A673 (cell line): ENCODE measurements at regions not wholly inside any gene's neighbourhood (a gene's known extent, or its start where the extent isn't known, plus 50 kb on each side); places are given as distances from the start of the nearest gene placed in this dataset.

Experiments used
- BruUV-seq: library from RNA; stranded (reverse); fragments of 400-500 nt; replicated peaks from 2 replicates; lab custom pipeline; 2021; lab: Mats Ljungman, UMichigan
- CTCF ChIA-PET: fragments of 300-600 bp; sonication (Branson Sonifier 250); formaldehyde crosslinking; loops from one replicate; lab custom pipeline; 2022; ENCODE audit warnings: antibody characterized with exemption; lab: Charles Lee
- POLR2A ChIA-PET: fragments of 300-600 bp; sonication (Branson Sonifier 250); formaldehyde crosslinking; loops from one replicate; lab custom pipeline; 2022; ENCODE audit warnings: antibody characterized with exemption; ENCODE audit not compliant: low non-redundant PET; lab: Charles Lee
- DNase-seq: peaks from one replicate; pipeline ENCODE4 v3.0.0-alpha.2; 2015; ENCODE audit warnings: low spot score
- H3K27ac ChIP-seq: fragments of 200-600 bp; sonication (generic); 2 replicates; pipeline ENCODE4 v1.5.1; 2016; ENCODE audit warnings: mixed run types, low read depth, mild to moderate bottlenecking, mixed read lengths, antibody characterized with exemption, low read length; ENCODE audit not compliant: poor library complexity, severe bottlenecking
- H3K27me3 ChIP-seq: fragments of 200-600 bp; sonication (generic); replicated peaks from 2 replicates; pipeline ENCODE4 v1.6.1; 2017; ENCODE audit warnings: mixed run types, low read depth, mild to moderate bottlenecking, mixed read lengths, antibody characterized with exemption, low read length; ENCODE audit not compliant: insufficient read depth, poor library complexity
- H3K36me3 ChIP-seq: fragments of 200-600 bp; sonication (generic); 2 replicates; pipeline ENCODE4 v1.6.1; 2016; ENCODE audit warnings: mixed run types, mild to moderate bottlenecking, mixed read lengths, antibody characterized with exemption, low read length; ENCODE audit not compliant: insufficient read depth, poor library complexity, severe bottlenecking
- H3K4me1 ChIP-seq: fragments of 200-600 bp; sonication (generic); 2 replicates; pipeline ENCODE4 v1.6.1; 2017; ENCODE audit warnings: mixed run types, mild to moderate bottlenecking, mixed read lengths, antibody characterized with exemption, low read length; ENCODE audit not compliant: insufficient read depth, poor library complexity, severe bottlenecking
- H3K4me3 ChIP-seq: fragments of 200-600 bp; sonication (generic); 2 replicates; pipeline ENCODE4 v1.5.1; 2016; ENCODE audit warnings: low read depth, mixed run types, mild to moderate bottlenecking, mixed read lengths, low read length; ENCODE audit not compliant: poor library complexity, severe bottlenecking
- H3K9me3 ChIP-seq: fragments of 200-600 bp; sonication (generic); 2 replicates; pipeline ENCODE4 v1.6.1; 2016; ENCODE audit warnings: mixed run types, low read depth, mild to moderate bottlenecking, mixed read lengths, antibody characterized with exemption, low read length; ENCODE audit not compliant: poor library complexity, severe bottlenecking
- EZH2 ChIP-seq: fragments of 200-600 bp; sonication (generic); IDR thresholded peaks from 2 replicates; pipeline ENCODE4 v1.6.1; 2017; ENCODE audit warnings: borderline replicate concordance, low read depth, mild to moderate bottlenecking, mixed read lengths, antibody characterized with exemption, low read length; ENCODE audit not compliant: poor library complexity, severe bottlenecking
- intact Hi-C: fragments of 100-400 bp; cut with micrococcal nuclease; formaldehyde crosslinking; loops from one replicate; pipeline ENCODE4 v1.10.0; 2022; ENCODE audit not compliant: unreplicated experiment
- TF ChIP-seq, protein P1 (sequence below): fragments of 300-800, 200-600 bp; sonication (generic); conservative IDR thresholded peaks from 2 replicates; pipeline ENCODE4 v1.5.1; 2017; ENCODE audit warnings: low read depth, mild to moderate bottlenecking, antibody characterized with exemption, low read length, moderate library complexity, mixed read lengths

DNA sequence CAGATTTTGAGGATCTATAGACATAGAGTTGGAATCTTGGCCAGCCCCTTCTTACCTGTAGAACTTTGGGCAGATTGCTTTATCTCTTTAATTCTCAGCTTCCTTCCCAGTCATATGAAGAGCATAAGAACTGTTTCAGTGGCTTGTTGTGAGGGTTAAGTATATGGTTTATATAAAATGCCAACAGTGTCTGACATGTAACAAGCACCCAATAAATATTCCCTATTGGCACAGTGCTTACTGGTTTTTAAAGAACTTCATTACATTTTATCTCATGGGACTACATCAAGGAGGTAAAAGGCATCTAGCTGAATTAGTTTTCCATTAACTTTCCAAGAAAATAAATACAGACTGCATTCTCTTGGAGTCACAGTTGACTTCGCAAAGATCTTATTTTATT is 106.7 kb upstream of the LIMCH1 start:
- H3K27ac ChIP-seq, result no peak overlapping the region
- intact Hi-C loops, result no loop called here
- TF ChIP-seq, protein P1, sequence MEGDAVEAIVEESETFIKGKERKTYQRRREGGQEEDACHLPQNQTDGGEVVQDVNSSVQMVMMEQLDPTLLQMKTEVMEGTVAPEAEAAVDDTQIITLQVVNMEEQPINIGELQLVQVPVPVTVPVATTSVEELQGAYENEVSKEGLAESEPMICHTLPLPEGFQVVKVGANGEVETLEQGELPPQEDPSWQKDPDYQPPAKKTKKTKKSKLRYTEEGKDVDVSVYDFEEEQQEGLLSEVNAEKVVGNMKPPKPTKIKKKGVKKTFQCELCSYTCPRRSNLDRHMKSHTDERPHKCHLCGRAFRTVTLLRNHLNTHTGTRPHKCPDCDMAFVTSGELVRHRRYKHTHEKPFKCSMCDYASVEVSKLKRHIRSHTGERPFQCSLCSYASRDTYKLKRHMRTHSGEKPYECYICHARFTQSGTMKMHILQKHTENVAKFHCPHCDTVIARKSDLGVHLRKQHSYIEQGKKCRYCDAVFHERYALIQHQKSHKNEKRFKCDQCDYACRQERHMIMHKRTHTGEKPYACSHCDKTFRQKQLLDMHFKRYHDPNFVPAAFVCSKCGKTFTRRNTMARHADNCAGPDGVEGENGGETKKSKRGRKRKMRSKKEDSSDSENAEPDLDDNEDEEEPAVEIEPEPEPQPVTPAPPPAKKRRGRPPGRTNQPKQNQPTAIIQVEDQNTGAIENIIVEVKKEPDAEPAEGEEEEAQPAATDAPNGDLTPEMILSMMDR, result no peak
- TF ChIP-seq EZH2, result no peak
- BruUV-seq, result no TSS peak
- DNase-seq, result no peak
- POLR2A ChIA-PET, result no interaction called here
- CTCF ChIA-PET, result no interaction called here
- no peak overlapping the region for H3K4me3 ChIP-seq
- peaks cover 21% of the 10 kb centered on the region for H3K4me1 ChIP-seq
- H3K36me3 ChIP-seq, result no peaks in the 10 kb centered on the region
- H3K27me3 ChIP-seq, result no peaks in the 10 kb centered on the region
- no peaks in the 10 kb centered on the region for H3K9me3 ChIP-seq

DNA sequence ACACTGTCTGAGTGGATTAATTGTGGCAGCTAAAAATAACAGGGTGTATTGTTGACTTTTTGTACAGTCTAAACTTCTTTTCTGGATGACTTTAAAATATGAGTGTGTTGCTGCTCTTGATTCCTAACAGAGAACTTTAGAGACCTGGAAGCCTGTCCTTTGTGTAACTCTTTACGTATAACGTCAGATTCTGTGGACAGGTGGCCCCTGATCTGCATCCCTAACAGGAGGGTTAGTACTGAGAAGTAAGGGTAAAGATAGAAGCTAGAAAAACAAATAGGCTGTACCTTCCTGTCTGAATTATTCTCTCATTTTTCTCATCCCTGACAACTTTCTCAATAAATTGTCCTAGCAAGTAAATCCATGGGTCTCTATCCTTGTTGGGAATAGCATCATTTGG is 105.7 kb upstream of the LIMCH1 start:
- no peaks in the 10 kb centered on the region for H3K27me3 ChIP-seq
- no peak for DNase-seq
- TF ChIP-seq EZH2, result no peak
- TF ChIP-seq, protein P1, result no peak
- peaks cover 29% of the 10 kb centered on the region for H3K4me1 ChIP-seq
- no peak overlapping the region for H3K4me3 ChIP-seq
- no peaks in the 10 kb centered on the region for H3K36me3 ChIP-seq
- no peaks in the 10 kb centered on the region for H3K9me3 ChIP-seq
- BruUV-seq, result no TSS peak
- ChIA-PET POLR2A (no interaction called here), CTCF (no interaction called here)
- intact Hi-C loops, result loop anchor here (2.0 kb wide), 1 partner anchor 45 kb away; no protein-coding TSS in a partner anchor
- H3K27ac ChIP-seq, result no peak overlapping the region

DNA sequence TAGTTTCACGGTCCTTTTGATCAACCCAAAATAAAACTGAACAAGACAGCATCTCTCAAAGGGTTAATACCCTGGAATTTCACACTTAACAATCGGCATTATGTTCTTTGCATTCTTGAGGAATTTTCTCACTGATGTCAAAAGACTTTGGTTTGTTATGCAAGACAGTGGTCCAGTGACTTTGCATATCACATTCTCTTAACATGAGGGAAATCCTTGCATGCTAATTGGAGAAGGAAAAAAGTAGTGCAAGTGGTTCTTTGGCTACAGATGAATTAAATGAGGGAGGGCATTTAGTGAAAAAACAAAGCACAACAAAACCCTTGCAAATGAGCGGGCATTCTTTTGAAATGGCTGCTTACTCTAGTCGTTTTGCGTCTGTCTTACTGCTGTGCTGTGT is 105.1 kb upstream of the LIMCH1 start:
- peak; percentile 82 for DNase-seq
- ChIA-PET CTCF (no interaction called here), POLR2A (no interaction called here)
- Histone ChIP-seq H3K4me1 (peaks cover 33% of the 10 kb centered on the region), H3K4me3 (no peak overlapping the region), H3K27me3 (no peaks in the 10 kb centered on the region), H3K36me3 (no peaks in the 10 kb centered on the region), H3K9me3 (no peaks in the 10 kb centered on the region), H3K27ac (no peak overlapping the region)
- no peak for TF ChIP-seq EZH2
- TF ChIP-seq, protein P1, result no peak
- intact Hi-C loops, result loop anchor here (2.0 kb wide), 1 partner anchor 44 kb away; no protein-coding TSS in a partner anchor
- BruUV-seq, result no TSS peak
